ENCODE measurements at regions not wholly inside any gene's neighbourhood (a gene's known extent, or its start where the extent isn't known, plus 50 kb on each side); places are given as distances from the start of the nearest gene placed in this dataset.
"Not testable (repeated sequence)": the region's sequence is repeated elsewhere in the genome, so short reads cannot be mapped to it uniquely, and the experiment has no call there.

DNA sequence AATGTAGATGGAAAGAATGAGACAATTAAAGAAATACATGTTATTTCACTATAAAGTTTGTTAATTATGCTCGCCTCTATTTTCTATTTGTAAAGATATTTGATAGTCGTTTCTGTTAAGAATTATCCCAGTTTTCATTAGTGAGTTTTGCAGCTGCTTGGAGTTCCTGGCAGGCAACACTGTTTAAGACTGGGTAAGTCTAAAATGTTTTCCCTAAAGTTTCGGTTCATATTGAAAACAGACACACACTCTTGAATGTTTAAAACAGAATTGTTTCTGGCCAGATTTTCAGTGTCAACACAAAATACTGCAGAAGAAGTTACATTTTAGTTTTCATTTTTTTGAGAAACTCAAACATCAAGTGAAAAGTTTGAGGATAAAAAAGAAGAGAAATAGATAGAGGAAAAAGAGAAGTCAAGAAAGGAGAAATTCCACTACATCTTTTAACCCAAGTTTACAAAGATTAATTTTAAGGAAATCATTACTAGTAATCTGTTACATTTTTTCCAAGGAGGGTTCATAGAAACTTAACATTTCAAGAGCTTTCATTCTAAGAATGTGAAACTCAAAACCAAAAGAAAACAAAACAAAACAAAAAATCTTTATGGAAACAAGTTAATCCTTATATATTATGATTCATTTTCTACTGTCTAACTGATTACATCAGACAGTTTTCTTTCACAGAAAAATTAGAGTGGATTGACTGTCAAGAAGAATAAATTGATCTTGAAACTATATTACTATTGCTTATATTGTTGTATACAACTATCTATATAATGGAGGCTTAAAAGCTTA lies 305.5 kb downstream of the FAT4 start:
- no peak for DNase-seq

DNA sequence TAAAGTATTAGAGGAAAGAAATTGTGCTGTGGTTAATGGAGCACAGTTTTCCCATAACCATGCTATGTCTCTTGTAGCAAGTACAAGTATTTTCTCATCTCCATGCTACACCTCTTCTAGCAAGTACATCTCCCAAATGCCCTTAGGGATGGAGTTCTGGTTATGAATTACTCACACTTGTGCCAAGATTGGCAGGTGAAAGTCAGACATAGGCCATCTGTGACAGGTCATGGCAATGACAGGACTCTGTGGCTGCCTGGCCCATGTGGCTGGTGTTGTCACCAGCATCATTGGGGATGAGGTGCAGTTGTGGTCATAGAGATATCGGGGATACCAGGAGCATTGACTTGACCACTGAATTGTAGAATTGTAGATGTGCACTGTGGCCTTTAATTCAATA lies 310.2 kb downstream of the FAT4 start:
- DNase-seq: no peak

DNA sequence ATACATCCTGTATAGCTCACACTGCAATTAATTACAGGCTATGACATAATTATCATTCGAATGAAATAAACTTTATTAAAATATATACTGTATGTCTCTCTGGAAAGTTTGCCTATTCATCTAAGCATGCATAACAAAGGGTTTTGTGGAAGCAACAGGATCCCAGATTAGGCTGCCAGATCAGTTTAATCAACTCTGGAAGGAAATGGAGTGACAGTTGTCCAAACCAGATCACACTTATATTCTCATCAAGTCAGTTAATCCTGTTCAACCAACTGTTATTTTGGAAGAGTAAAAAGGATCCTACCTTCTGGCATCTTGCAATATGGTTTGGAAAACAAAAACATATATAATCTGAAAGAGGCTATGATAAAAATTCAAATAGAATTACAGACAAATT lies 312.2 kb downstream of the FAT4 start:
- no peak for DNase-seq

DNA sequence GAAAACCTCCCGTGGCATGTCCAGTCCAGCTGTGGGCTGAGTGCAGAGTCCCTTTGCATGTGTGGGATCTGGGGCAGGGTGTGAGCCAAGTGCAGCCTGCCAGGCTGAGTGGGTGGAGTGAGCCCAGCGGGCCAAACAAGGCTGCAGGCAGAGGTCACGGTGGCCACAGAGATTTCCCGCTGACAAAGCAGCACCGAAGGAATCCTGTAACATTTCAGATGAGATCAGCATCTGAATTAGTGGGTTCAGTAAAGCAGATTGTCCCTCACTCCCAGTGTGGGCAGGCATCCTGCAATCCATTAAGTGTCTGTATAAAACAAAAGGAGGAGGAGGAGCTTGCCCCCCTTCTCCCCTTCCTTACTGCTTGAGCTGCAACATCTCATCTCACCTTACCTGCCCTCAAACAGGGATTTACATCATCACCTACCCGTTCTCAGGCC lies 324.4 kb downstream of the FAT4 start:
- no peak for DNase-seq

DNA sequence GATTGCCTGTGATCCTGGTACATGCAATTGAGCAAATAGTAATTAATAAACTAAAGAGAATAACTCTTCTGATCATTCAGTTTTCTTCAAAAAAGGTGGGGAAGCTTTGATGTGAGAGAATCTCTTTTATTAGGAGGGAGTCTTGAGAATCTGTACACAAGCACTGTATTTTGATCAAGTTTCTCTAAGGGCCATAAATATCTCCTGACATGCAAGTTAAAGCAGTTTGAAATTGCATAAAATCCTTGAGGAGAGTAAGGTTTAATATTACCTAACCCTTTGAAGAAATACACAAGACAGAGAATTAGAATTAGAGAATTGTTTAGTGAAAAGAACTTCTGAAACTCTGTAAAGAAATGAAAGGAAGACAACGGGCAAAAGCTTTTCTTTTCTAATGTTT lies 326.9 kb downstream of the FAT4 start:
- DNase-seq: no peak

DNA sequence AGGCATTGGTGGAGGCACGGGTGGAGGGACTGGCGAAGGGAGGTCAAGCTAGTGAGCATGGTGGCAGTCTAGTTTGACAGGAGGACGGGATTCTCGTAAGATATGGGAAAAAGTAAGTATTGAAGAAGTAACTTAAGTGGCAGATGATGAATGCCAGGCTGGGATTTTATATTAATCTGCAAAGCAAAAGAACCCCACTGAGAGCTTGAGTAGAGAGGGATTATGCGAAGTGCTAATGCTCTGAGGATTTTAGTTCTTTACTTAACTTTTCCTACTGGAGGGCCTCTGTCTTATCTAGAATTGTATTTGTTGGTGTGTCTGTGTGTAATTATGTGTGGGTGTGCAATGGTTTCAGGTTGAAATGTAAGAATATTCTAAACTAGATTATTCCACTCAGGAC lies 327.9 kb downstream of the FAT4 start:
- no peak for DNase-seq

DNA sequence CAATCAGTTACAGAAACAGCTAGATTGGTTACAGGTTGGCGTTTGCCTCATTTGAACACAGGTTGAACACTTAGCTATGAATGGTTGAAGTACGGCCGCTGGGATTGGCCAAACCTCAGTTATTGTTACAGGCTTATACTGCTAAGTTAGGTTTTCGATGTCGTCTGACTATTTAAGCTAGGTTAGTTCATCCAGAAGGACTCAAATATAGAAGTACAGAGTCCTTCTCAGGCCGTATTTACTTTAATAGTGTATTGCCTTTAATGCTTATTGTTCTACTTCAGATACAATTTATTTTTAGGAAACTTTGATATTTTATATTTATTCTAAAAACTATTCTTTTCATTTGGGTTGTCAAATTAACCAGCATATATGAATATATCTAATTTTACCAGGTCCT lies 334.7 kb downstream of the FAT4 start:
- no peak for DNase-seq

DNA sequence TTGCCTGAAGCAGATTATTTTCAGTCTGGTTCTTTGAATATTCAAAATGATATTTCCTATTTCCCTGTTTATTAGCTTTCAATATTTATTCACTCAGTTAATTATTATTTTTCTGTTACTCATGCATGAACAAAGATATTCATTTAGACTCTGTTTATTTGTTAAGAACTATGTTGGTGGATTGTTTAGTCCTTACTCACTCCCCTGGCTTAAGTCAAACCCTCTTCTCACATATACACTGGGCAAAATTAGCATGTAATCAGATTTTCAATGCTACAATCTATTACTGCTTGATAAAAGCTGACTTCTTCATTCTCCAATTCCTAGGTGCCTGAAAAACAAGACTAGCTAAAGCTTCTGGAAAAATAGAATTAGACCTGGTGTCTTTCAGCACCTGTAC lies 335.8 kb downstream of the FAT4 start:
- no peak for DNase-seq

DNA sequence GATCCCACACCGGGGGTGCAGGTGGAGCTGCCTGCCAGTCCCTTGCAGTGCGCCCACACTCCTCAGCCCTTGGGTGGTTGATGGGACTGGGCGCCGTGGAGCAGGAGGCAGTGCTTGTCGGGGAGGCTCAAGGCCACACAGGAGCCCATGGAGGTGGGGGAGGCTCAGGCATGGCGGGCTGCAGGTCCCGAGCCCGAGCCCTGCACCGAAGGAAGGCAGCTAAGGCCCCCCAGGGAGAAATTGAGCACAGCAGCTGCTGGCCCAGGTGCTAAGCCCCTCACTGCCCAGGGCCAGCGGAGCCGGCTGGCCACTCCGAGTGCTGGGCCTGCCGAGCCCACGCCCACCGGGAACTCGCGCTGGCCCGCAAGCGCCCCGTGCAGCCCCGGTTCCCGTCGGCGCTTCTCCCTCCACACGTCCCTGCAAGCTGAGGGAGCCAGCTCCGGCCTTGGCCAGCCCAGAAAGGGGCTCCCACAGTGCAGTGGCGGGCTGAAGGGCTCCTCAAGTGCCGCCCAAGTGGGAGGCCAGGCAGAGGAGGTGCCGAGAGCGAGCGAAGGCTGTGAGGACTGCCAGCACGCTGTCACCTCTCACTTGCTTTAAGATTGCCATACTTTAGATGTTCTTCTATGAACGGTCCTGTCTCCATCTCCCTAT lies 337.1 kb downstream of the FAT4 start:
- not testable (repeated sequence) for DNase-seq

DNA sequence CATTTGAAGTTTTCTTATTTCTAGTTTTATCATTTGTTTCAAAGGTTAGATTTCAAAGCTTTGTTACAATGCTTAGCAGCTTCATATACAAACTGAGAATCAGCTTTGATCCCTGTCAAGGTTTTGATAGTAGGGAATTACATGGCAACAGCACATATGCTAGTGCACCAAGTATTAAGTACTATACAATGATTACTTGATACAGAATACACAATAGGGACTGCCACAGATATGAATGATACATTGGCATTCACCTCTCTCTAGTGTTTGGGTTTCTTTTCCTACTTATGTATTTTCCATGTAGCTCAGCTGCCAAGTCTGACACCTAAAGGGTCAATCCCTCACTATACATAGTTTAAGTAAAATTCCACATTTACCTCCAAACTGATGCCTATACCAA lies 344.0 kb downstream of the FAT4 start:
- DNase-seq: no peak

DNA sequence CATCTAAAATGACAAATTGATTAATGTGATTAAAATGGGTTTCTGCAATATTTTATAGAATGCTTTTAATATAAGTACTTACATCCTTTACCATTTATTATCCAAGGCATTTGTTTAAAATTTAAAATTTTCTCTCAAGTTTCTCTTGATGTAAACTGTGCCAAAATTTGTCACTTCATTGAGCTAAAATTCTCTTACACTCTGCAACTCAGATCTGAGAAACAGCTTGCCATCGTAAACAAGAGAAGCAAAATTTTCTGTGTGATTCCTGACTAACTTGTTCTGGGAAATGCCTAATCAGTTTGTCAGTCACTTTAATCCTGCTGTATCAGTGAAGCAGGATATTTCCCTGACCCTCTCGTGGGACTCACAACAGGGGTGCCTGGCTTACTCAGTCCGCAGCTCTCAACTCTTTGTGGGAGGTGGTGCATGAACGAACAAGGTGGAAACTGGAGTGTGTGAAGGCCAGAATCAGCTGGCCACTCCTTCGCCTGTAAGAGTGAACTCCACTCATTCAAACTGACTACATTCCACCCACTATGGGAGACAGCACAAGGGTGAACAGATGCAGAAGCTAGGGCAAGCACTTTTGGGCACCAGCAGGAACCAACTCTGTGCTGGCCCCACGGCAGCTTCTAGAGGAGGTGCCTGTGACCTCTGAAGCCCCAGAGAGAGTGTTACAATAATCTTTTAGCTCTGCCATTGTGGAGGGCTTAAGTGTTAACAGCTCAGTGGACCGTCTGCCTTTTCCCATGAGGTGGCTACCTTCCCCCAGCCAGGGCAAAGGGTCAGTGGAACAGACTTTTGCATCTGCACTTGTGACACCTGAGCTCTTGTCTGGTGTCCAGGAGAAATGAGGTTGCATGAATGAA lies 349.4 kb downstream of the FAT4 start:
- no peak for DNase-seq

DNA sequence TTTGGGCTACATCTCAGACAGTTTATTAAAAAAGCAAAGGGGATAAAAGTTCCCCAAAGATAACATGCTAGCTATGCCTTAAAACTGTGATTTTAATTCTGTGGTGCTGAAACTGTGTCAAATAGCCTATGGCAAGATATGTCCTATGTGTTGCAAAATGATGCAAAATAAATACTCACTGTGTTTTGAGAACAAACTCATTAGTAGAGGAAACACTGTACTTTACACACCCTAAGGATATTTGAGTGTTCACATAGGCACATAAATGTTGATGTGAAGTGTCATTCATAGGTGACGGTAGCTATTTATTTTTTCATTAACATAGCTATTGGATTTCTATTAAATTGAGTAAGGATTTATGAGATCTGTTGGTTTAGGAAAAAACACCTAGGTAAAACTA lies 351.9 kb downstream of the FAT4 start:
- peak; percentile 36 for DNase-seq

DNA sequence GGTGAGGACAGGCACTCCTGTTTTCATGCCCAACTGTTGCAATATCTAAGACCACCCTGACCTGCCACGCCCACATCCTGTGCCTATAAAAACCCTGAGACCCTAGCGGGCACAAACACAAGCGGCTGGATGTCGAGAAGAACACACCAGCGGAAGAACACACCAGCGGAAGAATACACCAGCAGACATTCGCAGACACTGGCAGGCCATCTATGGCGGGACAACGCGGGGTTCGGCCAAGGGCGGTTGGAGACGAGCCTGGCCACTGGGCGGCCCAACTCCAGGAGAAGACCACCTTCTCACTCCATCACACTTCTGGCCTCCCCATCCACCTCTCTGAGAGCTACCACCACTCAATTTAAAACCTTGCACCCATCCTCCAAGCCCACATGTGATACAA lies 361.4 kb downstream of the FAT4 start:
- no peak for DNase-seq

DNA sequence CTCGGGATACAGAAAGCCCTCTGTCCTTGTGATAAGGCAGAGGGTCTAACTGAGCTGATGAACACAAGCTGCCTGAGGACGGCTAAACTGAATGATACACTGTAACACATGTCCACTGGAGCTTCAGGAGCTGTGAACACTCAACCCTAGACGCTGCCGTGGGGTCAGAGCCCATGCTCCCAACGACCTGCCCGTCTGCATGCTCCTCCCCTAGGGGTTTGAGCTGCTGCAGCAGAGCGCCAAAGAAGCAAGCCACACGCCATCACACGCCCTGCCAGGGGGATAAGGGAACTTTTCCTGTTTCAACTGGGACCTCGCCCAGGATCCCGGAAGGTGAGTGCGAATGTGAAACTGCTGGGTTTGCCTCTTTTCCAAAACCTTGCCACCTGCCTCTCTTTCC lies 361.8 kb downstream of the FAT4 start:
- no peak for DNase-seq

DNA sequence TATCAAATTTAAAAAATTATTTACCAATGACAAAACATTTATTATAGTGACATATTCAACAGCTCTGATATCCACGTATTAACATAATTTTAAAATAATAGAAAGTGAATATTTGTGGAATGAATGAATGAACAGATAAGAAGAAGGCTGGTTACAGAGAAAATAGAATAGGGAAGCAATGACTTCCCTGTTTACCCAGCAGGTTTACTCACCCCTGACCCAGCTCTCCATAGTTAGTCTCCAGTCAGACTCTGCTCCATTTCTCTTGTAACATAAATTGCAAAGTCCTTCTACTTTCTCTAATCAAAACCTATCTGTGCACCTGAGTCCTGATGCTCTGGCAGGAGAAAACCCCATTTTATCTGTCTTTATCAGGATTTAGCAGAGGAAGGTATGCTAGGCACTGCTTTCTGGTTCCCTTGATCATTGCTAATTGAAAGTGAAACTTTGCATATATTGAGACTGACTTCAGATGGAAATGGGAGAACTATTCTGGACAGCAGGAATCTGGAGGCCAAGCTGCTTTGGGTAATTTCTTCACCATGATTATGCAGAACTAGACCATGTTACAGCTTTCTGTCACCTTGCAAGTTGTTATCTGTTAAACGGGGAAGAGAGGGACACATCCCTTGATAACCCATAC lies 363.0 kb downstream of the FAT4 start:
- no peak for DNase-seq

DNA sequence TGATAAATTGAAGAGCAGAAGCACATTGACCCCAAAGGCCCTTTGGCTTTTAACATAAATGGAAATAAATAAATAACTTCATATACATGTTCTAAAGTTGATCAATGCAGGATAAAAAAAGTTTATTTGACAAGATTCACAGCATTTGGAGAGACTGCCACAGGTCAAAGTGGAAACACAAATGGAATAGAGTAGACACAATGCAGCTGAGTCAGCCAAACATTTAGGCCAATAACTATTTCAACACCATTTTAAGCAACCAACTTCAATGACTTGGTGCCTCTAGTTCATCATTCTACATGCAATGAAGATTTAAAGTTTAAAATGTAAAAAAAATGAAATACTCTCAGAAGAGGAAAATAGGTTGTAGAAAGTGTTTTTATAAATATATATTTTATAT lies 365.2 kb downstream of the FAT4 start:
- no peak for DNase-seq

DNA sequence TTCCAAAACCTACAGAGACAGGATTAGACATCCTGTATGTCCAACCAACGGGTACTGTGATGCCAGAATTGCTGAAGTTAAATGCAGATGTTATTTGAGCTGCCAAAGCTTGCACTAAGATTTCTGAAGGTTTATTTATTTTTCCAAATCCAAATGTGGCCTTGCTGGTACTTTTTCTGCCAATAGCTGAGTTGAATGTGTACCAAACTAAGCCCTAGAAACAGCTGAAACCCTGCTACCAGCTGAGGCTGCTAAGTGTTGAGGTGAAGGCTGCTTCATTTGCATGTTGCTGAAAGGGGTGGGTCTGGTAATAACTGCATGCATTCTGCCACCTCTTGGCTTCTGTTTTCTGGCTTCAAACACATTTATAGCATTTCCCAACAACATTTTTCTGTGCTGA lies 366.5 kb downstream of the FAT4 start:
- DNase-seq: no peak

DNA sequence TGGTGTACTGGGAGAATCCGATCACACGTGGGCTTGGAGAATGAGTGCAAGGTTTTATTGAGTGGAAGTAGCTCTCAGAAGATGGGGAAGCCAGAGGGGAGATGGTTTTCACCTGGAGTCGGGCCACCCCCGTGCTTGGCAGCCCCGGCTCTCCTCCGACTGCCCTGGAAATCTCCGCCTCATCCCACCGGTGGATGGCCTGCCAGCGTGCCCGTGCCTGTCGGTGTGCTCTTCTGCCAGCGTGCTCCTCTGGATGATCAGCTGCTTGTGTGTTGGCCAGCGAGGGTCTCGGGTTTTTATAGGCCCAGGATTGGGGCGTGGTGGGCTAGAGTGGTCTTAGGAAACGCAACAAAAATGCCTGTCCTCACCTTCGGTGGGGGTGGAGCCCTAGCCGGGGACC lies 368.0 kb downstream of the FAT4 start:
- DNase-seq: no peak

DNA sequence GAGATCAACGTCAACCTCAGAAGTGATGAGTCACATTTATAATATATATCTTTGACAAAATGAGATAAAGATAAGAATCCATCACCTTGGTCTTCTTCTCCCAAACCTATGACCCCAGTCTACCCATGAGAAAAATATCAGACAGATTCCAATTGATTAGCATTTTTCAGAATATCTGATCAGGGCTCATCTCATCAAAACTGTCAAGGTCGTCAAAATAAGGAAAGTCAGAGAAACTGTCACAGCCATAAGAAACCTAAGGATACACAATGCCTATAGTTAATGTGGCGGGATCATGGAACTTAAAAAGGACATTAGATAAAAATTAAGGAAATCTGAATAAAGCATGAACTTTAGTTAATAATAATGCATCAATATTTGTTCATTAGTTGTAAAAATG lies 374.1 kb downstream of the FAT4 start:
- no peak for DNase-seq

DNA sequence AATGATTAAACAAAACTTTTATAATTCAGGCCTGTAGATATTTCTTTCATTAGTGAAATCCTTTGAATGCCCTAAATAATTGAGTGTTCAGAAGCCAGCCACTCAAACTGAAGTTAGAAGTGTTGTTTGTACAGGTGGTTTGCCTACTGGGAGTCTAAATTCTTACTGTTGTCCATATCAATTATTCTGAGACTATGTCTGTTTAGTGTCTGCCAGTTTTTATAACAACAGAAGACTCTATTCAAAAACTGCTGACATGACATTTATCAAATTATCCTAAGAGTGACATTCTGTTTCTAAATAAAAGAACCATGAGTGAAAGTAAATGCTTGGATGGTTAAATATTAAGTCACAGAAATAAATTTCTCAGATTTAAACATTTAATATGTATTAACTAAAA lies 375.1 kb downstream of the FAT4 start:
- DNase-seq: no peak

DNA sequence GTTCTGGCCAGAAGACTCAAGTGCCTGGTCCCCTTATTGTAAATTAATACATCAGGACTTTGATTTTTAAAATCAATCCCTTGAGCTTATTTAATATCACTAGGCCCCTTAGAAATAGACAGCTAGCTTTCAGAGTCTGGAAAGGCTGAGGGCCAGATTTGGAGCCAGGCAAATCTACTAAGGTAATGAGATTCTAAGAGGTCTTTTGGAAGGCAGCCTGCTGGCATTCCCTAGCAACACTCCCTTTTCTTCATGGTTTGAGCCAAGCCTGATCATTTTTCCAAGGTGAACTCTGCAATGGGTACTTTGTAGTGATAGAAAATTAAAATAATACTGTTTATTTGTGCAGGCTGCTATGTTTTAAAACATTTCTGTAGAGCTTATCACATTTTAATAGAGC lies 378.5 kb downstream of the FAT4 start:
- no peak for DNase-seq

DNA sequence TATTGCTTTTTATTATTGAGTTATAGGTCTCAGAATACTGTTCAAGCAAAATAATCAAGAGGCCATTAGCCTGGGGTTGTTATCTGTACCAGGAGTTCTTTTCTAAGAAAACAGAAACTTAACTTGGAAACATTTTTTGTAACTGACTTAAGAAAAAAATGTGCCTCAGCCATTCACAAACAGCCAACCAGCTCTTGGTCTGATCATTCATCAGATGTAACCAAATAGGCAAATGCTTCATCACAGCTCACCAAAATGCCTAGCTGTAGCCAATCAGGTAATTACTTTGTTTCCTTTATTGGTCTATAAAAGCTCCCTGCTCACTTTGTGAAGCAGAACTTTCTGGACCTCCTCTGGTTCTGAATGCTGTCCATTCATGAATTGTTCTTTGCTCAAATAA lies 387.7 kb downstream of the FAT4 start:
- DNase-seq: no peak

DNA sequence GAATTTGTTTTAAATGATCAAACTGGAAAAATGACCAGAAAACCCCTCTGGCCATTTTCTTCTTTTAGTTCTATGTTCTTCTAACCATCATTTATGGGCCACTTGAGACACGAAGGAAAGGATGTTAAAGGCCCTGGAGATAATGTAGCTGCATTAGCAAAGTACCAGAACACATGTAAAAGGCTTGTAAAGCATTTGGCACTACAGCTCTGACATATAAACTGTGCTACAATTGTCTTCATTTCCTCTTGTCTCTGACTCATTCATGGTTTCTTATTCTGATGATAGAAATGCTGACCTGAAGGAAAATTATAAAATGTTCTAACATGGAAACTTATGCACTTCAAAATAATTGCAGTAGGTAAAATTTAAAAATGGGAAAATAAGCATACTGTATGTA lies 388.7 kb downstream of the FAT4 start:
- no peak for DNase-seq
